ENCODE measurements at regions not wholly inside any gene's neighbourhood (a gene's known extent, or its start where the extent isn't known, plus 50 kb on each side); places are given as distances from the start of the nearest gene placed in this dataset.

GRCh38 chr9:106693558-106693957 lies 169.4 kb upstream of the ZNF462 start:
- TF ChIP-seq CREB1 (CRISPR knock-in tag; IDR thresholded peaks at IDR 0.05) (no peak), CTCF (IDR thresholded peaks at IDR 0.05) (no peak), PREB (CRISPR knock-in tag; IDR thresholded peaks at IDR 0.05; ENCODE audit: borderline replicate concordance) (no peak), ZNF512 (CRISPR knock-in tag; IDR thresholded peaks at IDR 0.05; ENCODE audit: borderline replicate concordance) (no peak), NFE2L1 (CRISPR knock-in tag; IDR thresholded peaks at IDR 0.05) (no peak)

All from WTC11 (cell line).